ENCODE measurements at regions not wholly inside any gene's neighbourhood (a gene's known extent, or its start where the extent isn't known, plus 50 kb on each side); places are given as distances from the start of the nearest gene placed in this dataset.

DNA sequence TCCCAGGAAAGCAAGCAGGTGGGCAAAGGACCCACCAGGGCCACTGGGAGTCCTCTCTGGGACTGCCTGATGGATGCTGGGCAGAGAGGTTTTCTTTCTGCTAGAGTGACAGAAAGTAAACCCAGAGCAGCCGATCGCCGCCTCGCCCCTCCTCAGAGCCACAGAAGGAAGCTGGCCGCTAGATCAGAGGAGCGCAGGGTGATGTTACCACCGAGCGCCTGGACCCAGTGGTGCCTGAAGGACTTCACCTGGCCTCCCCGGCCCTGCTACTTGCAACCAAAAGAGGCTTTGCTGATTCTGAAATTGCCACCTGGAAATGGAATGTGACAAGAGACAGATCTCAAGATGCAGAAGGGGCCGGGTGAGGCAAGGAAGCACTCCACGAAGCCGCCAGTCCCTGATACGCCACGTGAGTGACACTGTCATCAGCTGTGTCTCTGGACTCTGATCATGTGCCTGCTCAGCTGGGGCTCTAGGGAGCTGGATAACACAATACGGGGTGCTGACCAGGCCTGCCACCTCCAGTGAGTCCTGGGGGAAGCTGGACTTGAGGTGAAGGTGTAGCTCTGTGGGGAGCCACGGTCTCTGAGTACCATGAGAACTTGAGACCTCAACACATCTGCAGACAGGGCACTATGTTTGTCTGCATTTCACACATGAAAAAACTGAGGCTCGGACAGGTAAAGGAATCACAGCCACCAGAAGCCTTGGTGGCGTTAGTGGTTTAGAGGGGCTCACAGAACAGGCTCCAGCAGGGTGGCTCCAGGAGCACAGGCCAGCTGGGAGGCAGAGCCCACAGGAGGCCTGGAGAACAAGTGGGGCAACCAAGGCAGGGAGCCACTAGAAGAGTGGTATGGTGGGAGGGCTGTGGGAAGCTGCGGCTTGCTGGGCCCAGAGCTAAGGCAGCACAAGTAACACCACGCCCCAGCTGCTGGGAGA lies 137.9 kb upstream of the PRR20G start:
- TF ChIP-seq, protein P1, sequence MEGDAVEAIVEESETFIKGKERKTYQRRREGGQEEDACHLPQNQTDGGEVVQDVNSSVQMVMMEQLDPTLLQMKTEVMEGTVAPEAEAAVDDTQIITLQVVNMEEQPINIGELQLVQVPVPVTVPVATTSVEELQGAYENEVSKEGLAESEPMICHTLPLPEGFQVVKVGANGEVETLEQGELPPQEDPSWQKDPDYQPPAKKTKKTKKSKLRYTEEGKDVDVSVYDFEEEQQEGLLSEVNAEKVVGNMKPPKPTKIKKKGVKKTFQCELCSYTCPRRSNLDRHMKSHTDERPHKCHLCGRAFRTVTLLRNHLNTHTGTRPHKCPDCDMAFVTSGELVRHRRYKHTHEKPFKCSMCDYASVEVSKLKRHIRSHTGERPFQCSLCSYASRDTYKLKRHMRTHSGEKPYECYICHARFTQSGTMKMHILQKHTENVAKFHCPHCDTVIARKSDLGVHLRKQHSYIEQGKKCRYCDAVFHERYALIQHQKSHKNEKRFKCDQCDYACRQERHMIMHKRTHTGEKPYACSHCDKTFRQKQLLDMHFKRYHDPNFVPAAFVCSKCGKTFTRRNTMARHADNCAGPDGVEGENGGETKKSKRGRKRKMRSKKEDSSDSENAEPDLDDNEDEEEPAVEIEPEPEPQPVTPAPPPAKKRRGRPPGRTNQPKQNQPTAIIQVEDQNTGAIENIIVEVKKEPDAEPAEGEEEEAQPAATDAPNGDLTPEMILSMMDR (IDR thresholded peaks at IDR 0.05; ENCODE audit: low read depth, low read length): no peak
- no peak for DNase-seq (ENCODE audit: extremely low read depth, low read depth)

DNA sequence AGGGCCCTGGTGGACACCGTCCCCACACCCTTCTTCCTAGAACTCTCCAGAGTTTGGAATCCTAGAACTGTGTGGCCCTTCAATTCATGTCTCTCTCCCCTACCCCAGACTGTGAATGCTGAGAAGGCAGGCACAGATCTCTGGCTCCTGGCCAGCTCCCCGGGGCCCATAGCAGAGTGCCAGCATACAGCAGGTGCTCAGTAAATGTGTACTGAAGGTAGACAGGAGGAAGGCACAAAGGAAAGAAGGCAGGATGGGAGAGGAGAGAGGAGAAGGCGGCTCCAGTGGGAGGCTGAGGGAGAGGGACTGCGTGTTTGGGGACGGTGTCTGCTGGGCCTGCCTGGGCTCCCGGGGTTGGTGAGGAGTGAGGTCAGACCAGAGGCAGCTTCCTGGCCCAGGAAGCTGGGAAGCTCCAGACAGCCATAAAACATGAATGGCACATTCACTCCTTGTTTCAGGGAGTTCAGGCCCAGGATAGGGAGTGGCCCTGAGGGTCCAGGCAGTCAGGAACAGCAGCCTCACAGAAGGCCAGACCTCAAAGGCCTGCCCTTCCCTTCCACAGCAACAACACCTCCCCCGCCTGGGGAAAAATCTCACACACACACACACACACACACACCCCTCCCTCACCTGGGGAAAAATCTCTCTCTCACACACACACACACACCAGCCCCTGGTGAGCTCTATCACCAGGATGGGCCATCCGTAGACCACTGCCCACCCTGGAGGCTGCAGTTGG lies 137.1 kb upstream of the PRR20G start:
- TF ChIP-seq, protein P1 (IDR thresholded peaks at IDR 0.05; ENCODE audit: low read depth, low read length): no peak
- DNase-seq (ENCODE audit: extremely low read depth, low read depth): no peak

DNA sequence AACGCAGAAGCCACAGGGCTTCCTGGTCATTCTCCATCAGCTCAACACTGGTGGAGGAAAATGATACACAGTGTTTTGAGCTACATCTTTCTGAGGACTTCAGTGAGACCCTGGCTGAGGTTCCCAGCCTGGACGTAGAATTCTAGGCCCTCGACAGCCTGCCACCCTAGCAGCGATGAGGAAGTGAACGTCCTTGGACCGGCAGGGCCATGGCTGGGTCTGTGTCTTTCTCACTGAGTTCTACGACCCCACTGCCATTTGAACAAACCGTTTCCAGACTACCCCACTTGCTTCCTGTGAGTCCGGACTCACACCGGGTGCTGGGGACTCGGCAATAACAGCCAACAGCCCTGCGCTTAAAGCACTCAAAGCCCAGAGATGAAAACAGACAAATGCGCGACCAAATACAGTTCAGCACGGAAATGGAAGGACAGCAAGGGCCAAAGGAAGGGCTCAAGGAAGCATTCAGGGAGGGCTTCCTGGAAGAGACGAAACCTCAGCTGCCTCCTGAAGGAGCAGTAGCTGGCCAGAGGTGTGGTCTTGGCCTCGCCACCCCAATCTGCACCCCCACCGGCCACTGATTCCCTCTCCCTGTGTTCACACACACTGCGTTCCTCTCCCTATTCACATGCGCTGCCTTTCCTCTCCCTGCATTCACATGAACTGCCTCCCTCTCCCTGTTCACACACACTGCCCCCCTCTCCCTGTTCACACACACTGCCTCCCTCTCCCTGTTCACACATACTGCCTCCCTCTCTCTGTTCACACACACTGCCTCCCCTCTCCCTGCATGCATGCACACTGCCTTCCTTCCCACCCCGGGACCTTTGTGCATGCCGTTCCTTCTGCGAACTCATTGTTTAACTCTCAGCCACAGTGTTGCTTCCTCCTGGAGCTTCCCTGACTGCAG lies 136.3 kb upstream of the PRR20G start:
- no peak for DNase-seq (ENCODE audit: extremely low read depth, low read depth)
- TF ChIP-seq, protein P1 (IDR thresholded peaks at IDR 0.05; ENCODE audit: low read depth, low read length): no peak

DNA sequence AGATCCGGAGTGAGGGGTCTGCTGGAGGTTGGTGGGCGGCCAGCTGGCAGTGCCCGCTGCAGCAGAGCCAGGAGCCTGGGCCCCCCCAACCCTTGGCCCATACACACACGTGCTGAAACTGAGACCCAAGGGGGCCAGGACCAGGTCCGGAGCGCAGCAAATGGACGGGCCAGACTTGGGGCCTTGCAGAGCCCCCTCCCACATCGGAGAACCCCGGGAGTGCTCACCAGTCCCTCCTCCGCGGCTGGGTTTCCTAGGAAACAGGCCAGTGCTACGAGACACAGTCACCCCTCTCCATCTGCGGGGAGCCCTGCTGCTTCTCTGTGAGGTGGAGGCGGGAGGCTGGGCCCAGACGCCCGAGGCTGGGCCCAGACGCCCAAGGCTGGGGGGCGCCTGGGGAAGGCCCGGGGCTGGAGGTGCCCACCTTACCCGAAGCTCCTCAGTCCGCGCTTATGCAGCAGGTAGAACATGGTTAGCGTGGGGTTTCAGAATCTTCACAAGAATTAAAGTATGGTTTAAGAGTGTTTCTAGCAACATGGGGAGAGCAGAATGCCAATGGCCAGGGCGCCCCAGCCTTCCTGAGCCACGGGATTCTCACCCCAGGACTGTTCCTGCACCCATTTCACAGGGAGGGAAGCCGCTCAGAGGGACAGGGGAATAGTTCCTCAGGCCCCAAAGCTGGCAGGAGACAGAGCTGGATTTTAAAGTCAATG lies 135.0 kb upstream of the PRR20G start:
- TF ChIP-seq, protein P1 (IDR thresholded peaks at IDR 0.05; ENCODE audit: low read depth, low read length): no peak
- DNase-seq (ENCODE audit: extremely low read depth, low read depth): no peak

DNA sequence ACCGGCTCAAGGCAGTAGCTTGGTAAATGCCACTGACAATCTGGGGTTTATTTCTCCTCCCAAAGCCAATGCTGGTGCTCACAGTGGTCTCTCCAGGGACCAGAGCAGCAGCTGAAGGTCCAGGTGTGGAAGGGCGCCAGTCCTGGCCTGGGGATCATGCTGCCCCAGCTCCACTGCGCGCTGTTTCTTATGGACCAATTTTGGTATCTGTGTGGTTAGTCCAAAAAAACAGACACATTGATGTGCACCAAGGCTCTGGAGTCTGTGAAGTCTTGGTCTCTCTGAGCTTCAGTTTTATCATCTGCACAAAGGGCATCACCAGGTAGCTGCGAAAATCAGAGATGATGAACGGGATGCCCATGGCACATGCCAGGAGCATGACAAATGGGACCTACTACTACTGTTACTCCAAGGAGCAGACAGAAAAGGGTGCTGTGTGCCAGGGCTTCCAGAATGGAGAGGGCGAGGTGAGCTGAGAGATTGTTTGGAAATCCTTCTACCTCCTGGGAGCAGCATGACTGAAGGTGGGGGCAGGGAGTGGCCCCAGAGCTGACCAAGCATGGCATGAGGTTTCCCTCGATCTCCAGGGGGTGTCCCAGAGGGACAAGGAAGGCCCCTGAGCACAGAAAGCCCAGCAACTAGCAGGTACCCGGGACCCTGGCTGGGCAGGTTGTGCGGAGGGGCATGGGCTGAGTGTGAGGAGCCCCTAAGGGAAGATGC lies 134.3 kb upstream of the PRR20G start:
- TF ChIP-seq, protein P1 (IDR thresholded peaks at IDR 0.05; ENCODE audit: low read depth, low read length): no peak
- DNase-seq (ENCODE audit: extremely low read depth, low read depth): no peak

DNA sequence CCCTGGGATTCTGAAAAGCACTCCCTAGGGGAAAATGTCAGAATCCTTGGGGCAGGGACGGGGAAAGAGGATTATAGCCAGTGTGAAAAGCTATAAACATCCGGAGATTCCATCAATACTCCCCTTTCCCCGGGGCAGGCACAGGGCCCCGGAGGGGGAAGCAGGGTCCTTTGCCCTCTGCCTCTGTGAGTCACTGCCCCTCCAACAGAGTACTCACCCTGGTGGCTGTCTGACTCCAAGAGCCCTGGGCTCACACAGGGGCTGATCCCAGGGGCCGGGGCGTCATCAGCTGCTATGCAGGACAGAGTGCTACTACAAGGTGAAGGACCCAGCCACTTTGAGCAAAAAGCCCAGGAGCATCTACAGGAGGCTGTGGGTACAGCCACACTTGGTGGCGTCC lies 133.0 kb upstream of the PRR20G start:
- TF ChIP-seq, protein P1 (IDR thresholded peaks at IDR 0.05; ENCODE audit: low read depth, low read length): no peak
- no peak for DNase-seq (ENCODE audit: extremely low read depth, low read depth)

Measured in AG09319 (cell line).